Panc1 (cell line): ENCODE measurements at regions not wholly inside any gene's neighbourhood (a gene's known extent, or its start where the extent isn't known, plus 50 kb on each side); places are given as distances from the start of the nearest gene placed in this dataset.

Experiments used
- ATAC-seq: fragments of 200-7000 bp; cut with Tn5 transposase; 2 replicates; pipeline ENCODE4 v1.9.1; 2020; ENCODE audit warnings: mild to moderate bottlenecking, moderate library complexity
- BruUV-seq: library from RNA; stranded (reverse); fragments of 400-500 nt; replicated peaks from 2 replicates; lab custom pipeline; 2021; lab: Mats Ljungman, UMichigan
- CTCF ChIA-PET: fragments of 300-600 bp; sonication (Branson Sonifier 250); formaldehyde crosslinking; loops from one replicate; lab custom pipeline; 2022; ENCODE audit warnings: antibody characterized with exemption; lab: Charles Lee
- POLR2A ChIA-PET: fragments of 300-600 bp; sonication (Branson Sonifier 250); formaldehyde crosslinking; loops from one replicate; lab custom pipeline; 2022; ENCODE audit warnings: antibody characterized with exemption; lab: Charles Lee
- DNase-seq: peaks from one replicate; pipeline ENCODE4 v3.0.0-alpha.2; 2010; ENCODE audit warnings: low read depth, low spot score
- H3K27ac ChIP-seq: 2 replicates; pipeline ENCODE4 v1.5.1; 2011; ENCODE audit warnings: mild to moderate bottlenecking, low read length, inconsistent platforms
- H3K27me3 ChIP-seq: fragments of 200-500 bp; sonication (Bioruptor generic); 2 replicates; pipeline ENCODE4 v1.6.0; 2014; ENCODE audit warnings: low read length, inconsistent platforms; ENCODE audit not compliant: control insufficient read depth, insufficient read depth
- H3K36me3 ChIP-seq: fragments of 200-500 bp; sonication (Bioruptor generic); 2 replicates; pipeline ENCODE4 v1.5.1; 2014; ENCODE audit warnings: inconsistent platforms, mild to moderate bottlenecking, low read length, moderate library complexity; ENCODE audit not compliant: control insufficient read depth, insufficient read depth
- H3K4me1 ChIP-seq: 2 replicates; pipeline ENCODE4 v1.5.1; 2011; ENCODE audit warnings: inconsistent platforms, mild to moderate bottlenecking, low read length, moderate library complexity; ENCODE audit not compliant: control insufficient read depth, insufficient read depth
- H3K4me3 ChIP-seq, 2 experiments: 2 replicates each; pipeline ENCODE4 v1.5.1; 2011 to 2012; ENCODE audit warnings: low read depth in 2 of 2, low read length in 2 of 2, mild to moderate bottlenecking in 2 of 2, inconsistent platforms in 1 of 2, moderate library complexity in 1 of 2
- H3K9me3 ChIP-seq: fragments of 200-500 bp; sonication (Bioruptor generic); 2 replicates; pipeline ENCODE4 v1.5.1; 2014; ENCODE audit warnings: low read depth, mild to moderate bottlenecking, inconsistent platforms, low read length, moderate library complexity; ENCODE audit not compliant: control insufficient read depth, insufficient read depth
- CTCF ChIP-seq: fragments of 450-650 bp; IDR thresholded peaks from 2 replicates; pipeline ENCODE4 v1.5.1; 2017; ENCODE audit warnings: mild to moderate bottlenecking
- POLR2AphosphoS5 ChIP-seq: IDR thresholded peaks from 2 replicates; pipeline ENCODE4 v1.6.1; 2012; ENCODE audit warnings: mild to moderate bottlenecking, low read depth, low read length, moderate library complexity
- REST ChIP-seq, 2 experiments: IDR thresholded peaks; 2 replicates each; pipeline ENCODE4 v1.6.1; 2011 to 2012; ENCODE audit warnings: low read depth in 2 of 2, control low read depth in 1 of 2, low read length in 1 of 2, mild to moderate bottlenecking in 1 of 2, moderate library complexity in 1 of 2; ENCODE audit not compliant: insufficient read depth in 1 of 2
- SIN3A ChIP-seq: IDR thresholded peaks from 2 replicates; pipeline ENCODE4 v1.6.1; 2012; ENCODE audit warnings: low read depth, mild to moderate bottlenecking, low read length, moderate library complexity, borderline replicate concordance; ENCODE audit not compliant: insufficient read depth
- TCF7L2 ChIP-seq: IDR thresholded peaks from 2 replicates; pipeline ENCODE4 v1.6.1; 2011; ENCODE audit warnings: mild to moderate bottlenecking, low read depth, low read length, inconsistent platforms
- in situ Hi-C: cut with HindIII; loops from 2 replicates; pipeline ENCODE4 v1.10.0; 2016; ENCODE audit warnings: low sequenced_read_pairs, low pct_unique_long_range_greater_than_20kb
- intact Hi-C: fragments of 100-400 bp; cut with micrococcal nuclease; formaldehyde crosslinking; loops from one replicate; pipeline ENCODE4 v1.10.0; 2022; ENCODE audit not compliant: unreplicated experiment

GRCh38 chr3:70740872-70741271 lies 428.4 kb upstream of the MDFIC2 start:
- in situ Hi-C loops: no loop called here
- POLR2A ChIA-PET: no interaction called here
- TF ChIP-seq SIN3A (no peak), CTCF (no peak), POLR2AphosphoS5 (no peak), REST (IDR thresholded peaks at IDR 0.05; ENCODE audit: insufficient read depth in 1 of 2, low read depth in 2 of 2, low read length in 1 of 2) (no peak), TCF7L2 (no peak)
- Histone ChIP-seq H3K4me3 (no peak overlapping the region), H3K27me3 (no peaks in the 10 kb centered on the region), H3K36me3 (no peaks in the 10 kb centered on the region), H3K9me3 (no peaks in the 10 kb centered on the region), H3K27ac (no peak overlapping the region), H3K4me1 (no peaks in the 10 kb centered on the region)
- no TSS peak for BruUV-seq
- intact Hi-C loops: no loop called here
- DNase-seq: no peak
- CTCF ChIA-PET: no interaction called here
- ATAC-seq: no peak

- no peak for ATAC-seq
- no peaks in the 10 kb centered on the region for H3K36me3 ChIP-seq
- H3K27ac ChIP-seq: no peak overlapping the region
- no peak for DNase-seq
- H3K9me3 ChIP-seq: no peaks in the 10 kb centered on the region
- in situ Hi-C loops (no loop called here), intact Hi-C loops (no loop called here)
- no peaks in the 10 kb centered on the region for H3K27me3 ChIP-seq
- no peak overlapping the region for H3K4me3 ChIP-seq
- TF ChIP-seq TCF7L2: no peak
- TF ChIP-seq CTCF: no peak
- no peak for TF ChIP-seq REST (IDR thresholded peaks at IDR 0.05; ENCODE audit: insufficient read depth in 1 of 2, low read depth in 2 of 2, low read length in 1 of 2)
- TF ChIP-seq POLR2AphosphoS5: no peak
- TF ChIP-seq SIN3A: no peak
- POLR2A ChIA-PET: no interaction called here
- H3K4me1 ChIP-seq: no peaks in the 10 kb centered on the region
- CTCF ChIA-PET: no interaction called here
- BruUV-seq: no TSS peak
Observed at GRCh38 chr3:70740071-70740470, 427.6 kb upstream of the MDFIC2 start.
